ENCODE measurements at regions not wholly inside any gene's neighbourhood (a gene's known extent, or its start where the extent isn't known, plus 50 kb on each side); places are given as distances from the start of the nearest gene placed in this dataset.

DNA sequence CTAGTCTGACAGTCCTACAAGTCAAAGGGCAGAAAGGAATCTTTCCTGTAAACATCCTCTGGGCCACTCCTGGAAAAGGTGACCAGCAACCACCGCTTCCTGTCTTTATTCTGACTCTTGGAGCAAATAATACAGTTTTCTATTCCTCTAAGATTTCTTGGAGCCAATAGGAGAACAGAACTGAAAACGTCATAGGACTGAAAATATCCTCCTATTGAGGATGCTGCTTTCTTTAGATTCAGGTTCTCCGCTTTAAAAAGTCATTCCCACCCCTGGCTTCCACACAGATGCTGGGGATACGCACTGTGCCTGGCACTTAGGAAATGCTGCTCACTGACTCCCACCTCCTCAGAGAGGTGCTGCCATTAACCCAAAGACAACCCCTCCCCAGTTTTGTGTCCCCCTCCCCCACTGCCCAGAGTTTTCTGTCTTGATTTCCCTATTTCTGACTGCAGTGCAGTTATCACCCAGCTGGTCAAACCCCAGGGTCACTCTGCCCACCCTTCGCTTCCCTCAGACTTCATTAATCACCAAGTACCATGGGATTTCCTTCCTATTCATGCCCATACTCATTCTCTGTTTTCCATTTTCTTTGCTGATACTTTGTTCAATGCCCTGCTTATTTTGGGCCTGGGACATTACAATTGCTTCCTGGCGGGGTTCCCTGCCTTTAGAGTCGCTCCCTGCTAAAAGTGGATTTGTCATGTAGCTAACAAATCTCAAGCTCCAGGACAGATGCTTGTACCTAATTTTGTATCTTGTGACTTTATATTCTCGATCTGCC is 82.1 kb upstream of the ARHGAP29 start:
- no peak for DNase-seq (ENCODE audit: low read depth)
- no peak overlapping the region for H3K4me3 ChIP-seq (ENCODE audit: low read depth, low read length)
- TF ChIP-seq CTCF (conservative IDR thresholded peaks at IDR 0.05; ENCODE audit: low read depth, low read length), result no peak

- no peak overlapping the region for H3K4me3 ChIP-seq (ENCODE audit: low read depth, low read length)
- DNase-seq (ENCODE audit: low read depth), result no peak
- TF ChIP-seq CTCF (conservative IDR thresholded peaks at IDR 0.05; ENCODE audit: low read depth, low read length), result no peak
Observed at GRCh38 chr1:94318505-94319030, 81.2 kb upstream of the ARHGAP29 start.

- H3K4me3 ChIP-seq (ENCODE audit: low read depth, low read length), result no peak overlapping the region
- DNase-seq (ENCODE audit: low read depth), result no peak
- TF ChIP-seq CTCF (conservative IDR thresholded peaks at IDR 0.05; ENCODE audit: low read depth, low read length), result no peak
Observed at GRCh38 chr1:94317790-94318188, 80.4 kb upstream of the ARHGAP29 start.

- no peak overlapping the region for H3K4me3 ChIP-seq (ENCODE audit: low read depth, low read length)
- TF ChIP-seq CTCF (conservative IDR thresholded peaks at IDR 0.05; ENCODE audit: low read depth, low read length), result no peak
- no peak for DNase-seq (ENCODE audit: low read depth)
Observed at GRCh38 chr1:94316836-94317789, 79.7 kb upstream of the ARHGAP29 start.

DNA sequence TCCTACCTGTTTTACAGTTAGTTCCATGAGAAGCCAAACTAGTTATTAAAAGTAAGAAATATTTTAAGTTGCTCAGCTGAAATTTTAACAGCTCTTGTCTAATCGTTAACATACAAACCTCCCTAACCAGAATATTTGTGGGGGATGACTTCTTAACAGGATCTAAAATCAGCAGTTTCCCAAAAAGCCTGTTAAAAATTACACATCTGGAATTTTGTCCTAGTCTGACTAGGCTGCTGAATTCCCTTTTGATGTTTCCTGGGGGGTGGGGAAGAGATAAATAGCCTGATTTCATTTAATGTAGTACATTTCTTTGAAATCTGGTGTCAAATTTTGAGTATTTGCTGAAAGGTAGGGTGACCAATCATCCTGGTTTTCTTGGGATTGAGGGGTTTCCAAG is 78.8 kb upstream of the ARHGAP29 start:
- DNase-seq (ENCODE audit: low read depth), result no peak
- no peak overlapping the region for H3K4me3 ChIP-seq (ENCODE audit: low read depth, low read length)
- TF ChIP-seq CTCF (conservative IDR thresholded peaks at IDR 0.05; ENCODE audit: low read depth, low read length), result no peak

GRCh38 chr1:94315552-94316116 is 78.2 kb upstream of the ARHGAP29 start:
- TF ChIP-seq CTCF (conservative IDR thresholded peaks at IDR 0.05; ENCODE audit: low read depth, low read length), result no peak
- DNase-seq (ENCODE audit: low read depth), result no peak
- H3K4me3 ChIP-seq (ENCODE audit: low read depth, low read length), result no peak overlapping the region

All from epithelial cell of proximal tubule (primary cell).